ENCODE measurements at regions not wholly inside any gene's neighbourhood (a gene's known extent, or its start where the extent isn't known, plus 50 kb on each side); places are given as distances from the start of the nearest gene placed in this dataset.

- TF ChIP-seq POLR2A (IDR thresholded peaks at IDR 0.05; ENCODE audit: low read depth, low read length), result no peak
- TF ChIP-seq TAF1 (IDR thresholded peaks at IDR 0.05; ENCODE audit: borderline replicate concordance, low read depth, low read length), result no peak
These were observed 409.5 kb upstream of the DEPDC1 start for GRCh38 chr1:68906431-68906830.

Measured in GM12892 (cell line).